GM21737 (cell line): ENCODE measurements at regions not wholly inside any gene's neighbourhood (a gene's known extent, or its start where the extent isn't known, plus 50 kb on each side); places are given as distances from the start of the nearest gene placed in this dataset.
"Not testable (repeated sequence)": the region's sequence is repeated elsewhere in the genome, so short reads cannot be mapped to it uniquely, and the experiment has no call there.

Experiments
- ATAC-seq: cut with Tn5 transposase; IDR thresholded peaks from one replicate; pipeline ENCODE4 v1.9.1; 2021; ENCODE audit warnings: mild to moderate bottlenecking, moderate library complexity; ENCODE audit not compliant: unreplicated experiment

DNA sequence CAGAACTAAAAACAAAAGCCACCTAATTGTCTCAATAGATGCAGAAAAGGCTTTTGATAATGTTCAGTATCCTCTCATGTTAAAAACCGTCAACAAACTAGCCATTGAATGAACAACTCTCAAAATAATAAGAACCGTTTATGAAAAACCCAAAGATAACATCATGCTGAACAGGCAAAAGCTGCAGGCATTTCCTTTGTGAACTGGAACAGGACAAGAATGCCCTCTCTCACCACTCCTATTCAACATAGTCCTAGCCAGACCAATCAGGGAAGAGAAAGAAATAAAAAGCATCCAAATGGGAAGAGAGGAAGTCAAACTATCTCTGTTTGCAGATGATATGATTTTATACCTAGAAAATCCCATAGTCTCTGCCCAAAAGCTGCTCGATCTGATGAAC lies 179.6 kb upstream of the EDNRB start:
- ATAC-seq, result no peak

DNA sequence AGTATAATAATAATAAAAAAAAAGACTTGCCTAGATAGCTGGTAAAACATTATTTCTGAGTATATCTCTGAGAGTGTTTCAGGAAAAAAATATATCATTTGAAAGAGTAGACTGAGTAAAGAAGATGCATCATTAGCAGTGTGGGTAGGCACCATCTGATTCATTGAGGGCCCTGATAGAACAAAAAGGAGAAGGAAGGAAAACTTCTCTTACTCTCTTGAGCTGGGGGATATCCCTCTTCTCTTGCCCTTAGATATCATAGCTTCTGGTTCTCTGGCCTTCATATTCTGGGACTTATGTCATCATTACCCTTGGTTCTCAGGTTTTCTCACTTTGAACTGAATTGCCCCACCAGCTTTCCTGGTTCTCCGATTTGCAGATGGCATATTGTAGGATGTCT lies 177.6 kb upstream of the EDNRB start:
- ATAC-seq, result no peak

GRCh38 chr13:78087966-78088678 lies 169.5 kb upstream of the EDNRB start:
- ATAC-seq, result no peak

DNA sequence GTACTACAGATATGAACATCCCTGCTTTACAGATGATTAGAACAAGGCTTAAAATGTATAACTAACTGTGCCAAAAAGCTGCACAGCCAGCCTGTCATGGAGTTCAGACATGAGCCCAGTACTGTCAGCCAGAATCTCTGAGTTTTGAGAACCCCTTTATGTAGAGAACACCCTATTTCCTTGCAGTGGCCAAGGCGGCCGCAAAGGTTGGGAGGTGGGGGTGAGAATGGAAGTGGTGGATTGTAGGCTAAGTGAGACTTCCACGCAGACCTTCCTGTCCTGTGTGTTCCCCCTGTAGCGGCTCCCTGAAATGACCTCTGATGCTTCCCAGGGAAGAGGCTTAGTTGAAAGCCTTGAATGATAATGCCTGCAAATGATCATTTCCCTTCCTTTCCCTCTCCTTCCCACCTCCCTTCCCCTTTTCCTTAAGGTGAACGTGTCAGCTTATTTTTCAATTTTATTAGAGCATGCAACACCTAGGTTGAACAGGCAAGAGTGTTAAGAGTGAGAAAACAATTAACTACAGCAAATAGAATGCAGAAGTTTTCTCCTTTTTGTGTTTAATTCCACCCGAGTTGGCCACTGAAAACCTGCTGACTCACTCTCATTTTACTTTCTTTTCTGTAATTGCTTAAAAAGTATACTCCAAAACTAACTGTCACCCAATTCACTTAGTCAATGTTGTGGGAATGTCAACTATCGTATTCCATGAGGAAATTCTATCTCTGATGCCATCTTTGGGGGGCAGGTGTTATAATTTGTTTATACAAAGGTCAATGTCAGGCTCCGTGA lies 167.0 kb upstream of the EDNRB start:
- no peak for ATAC-seq

DNA sequence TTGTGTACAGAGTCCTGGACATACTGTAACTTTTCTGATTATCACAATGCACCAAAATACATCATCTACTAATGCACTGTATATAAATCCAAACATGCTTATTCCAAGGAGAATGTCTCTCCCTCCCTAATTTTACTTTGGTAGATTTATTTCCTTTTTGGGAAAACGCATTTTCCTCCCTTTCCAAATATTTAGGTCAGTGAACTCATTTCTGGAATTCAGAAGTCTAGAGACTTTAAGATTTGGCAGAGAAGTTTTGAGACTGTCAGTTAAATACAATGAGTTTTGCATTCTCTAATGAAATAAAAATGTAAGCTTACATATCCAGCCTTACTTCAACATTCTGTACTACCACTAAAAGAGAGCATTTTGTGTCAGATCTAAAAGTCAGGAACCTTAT lies 165.8 kb upstream of the EDNRB start:
- ATAC-seq, result no peak

DNA sequence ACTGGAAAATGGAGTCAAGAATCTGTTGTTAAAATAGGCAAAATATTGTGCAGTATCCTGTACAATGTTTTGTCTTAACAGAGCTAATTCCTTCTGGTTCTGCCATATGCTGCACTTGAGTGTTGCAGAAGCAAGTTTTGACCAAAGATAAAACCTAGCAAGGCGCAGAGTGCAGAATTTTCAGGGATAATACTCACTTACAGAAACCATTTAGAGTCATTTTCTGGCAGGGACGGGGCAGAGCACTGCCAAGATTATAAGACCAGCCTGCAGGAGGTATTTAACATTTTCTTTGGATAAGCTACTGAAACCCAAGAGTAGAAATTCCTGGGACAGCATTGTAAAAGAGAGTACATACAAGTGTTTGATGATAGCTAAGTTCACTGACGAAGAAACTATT lies 159.5 kb upstream of the EDNRB start:
- ATAC-seq, result no peak

- ATAC-seq, result no peak
Measured at GRCh38 chr13:78067290-78067689, 148.7 kb upstream of the EDNRB start.

DNA sequence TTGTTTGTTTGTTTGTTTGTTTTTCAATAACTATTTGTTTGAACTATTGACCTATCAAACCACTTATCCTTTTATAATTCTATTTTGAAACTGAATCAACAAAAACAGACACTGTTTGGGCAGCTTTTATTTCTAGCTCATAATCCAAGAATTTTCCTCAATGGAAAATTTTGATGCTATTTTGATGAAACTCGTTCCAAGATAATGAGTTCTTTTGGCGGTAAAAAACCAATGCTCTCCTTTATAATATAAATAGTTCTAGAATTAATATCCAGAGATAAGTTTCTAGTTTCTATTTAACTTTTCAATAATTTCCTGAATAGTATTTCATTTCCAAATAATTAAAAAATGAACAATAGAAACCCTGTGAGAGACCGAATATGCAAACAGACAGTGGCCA lies 146.5 kb upstream of the EDNRB start:
- no peak for ATAC-seq

- no peak for ATAC-seq
Measured at GRCh38 chr13:78061806-78062205, 143.2 kb upstream of the EDNRB start.

- ATAC-seq, result no peak
Measured at GRCh38 chr13:78060966-78061365, 142.3 kb upstream of the EDNRB start.

DNA sequence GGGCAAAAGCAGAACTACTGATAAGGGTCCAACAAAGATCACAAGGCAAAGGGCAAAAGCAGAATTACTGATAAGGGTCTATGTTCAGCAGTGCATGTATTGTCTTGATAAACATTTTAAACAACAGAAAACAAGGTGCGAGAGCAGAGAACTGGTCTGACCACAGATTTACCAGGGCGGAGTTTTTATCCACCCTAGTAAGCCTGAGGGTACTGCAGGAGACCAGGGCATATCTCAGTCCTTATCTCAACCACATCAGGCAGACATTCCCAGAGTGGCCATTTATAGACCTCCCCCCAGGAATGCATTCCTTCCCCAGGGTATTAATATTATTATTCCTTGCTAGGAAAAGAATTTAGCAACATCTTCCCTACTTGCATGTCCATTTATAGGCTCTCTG lies 138.2 kb upstream of the EDNRB start:
- not testable (repeated sequence) for ATAC-seq

- no peak for ATAC-seq
Measured at GRCh38 chr13:78054157-78054556, 135.5 kb upstream of the EDNRB start.

- no peak for ATAC-seq
Measured at GRCh38 chr13:78047151-78047550, 128.5 kb upstream of the EDNRB start.

- peak; percentile 95 for ATAC-seq
Measured at GRCh38 chr13:78046331-78046730, 127.7 kb upstream of the EDNRB start.

DNA sequence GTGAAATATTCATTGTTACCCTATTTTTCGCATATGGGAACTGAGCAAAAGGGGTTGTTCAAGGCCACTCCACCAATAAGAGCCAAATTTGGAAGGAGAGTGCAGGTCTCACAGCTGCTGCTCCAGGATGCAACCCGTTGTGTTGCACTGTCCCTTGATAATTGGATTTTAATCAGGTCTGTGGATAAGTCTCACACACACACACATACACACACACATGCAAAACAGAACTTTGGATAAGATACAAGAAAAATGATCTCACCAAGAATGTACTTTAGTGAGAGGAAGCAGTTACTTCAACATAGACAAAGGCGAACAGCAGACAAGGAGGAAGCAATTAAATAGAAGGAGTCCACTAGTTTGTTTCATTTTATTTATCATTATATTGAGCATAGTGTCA lies 127.3 kb upstream of the EDNRB start:
- peak; percentile 33 for ATAC-seq

DNA sequence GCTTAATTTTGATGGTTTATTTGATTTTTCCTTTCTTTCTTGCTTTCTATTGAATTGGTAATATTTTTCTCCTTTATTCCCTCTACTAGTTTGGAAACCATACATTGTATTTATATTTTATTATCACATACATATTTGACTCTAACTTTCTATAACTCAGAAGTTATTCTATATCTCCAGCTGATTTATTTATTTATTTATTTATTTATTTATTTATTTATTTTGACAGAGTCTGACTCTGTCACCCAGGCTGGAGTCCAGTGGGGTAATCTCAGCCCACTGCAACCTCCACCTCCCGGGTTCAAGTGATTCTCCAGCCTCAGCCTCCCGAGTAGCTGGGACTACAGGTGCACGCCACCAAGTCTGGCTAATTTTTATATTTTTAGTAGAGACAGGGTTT lies 122.7 kb upstream of the EDNRB start:
- ATAC-seq, result not testable (repeated sequence)

DNA sequence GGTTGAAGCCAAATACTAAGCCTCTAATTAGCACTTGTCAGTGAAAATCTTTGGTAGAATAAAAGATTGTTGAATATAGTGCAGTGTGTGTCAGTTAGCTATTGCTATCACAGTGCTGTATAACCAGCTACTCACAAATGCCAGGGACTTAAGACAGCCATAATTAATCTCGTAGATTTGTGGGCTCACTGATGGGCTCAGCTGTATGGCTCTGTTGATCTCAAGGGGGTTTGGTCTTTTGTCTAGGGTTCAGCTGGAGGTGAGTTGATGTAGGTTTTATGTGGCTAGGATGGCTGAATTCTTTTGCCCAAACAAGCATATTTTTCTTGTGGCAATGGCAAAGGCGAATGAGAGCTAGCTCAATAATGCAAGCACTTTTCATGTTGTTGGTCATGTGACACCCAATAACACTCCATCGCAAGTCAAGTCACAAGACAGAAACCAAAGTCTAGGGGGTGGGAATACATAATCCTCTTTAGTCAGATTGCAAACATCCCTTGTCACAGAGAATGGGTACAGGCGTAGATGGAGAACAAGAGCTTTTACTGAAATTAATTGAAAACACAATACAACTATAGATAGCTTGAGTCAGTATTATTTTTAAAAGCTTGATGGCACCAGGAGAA lies 121.7 kb upstream of the EDNRB start:
- ATAC-seq, result no peak

- ATAC-seq, result no peak
Measured at GRCh38 chr13:78036841-78037240, 118.2 kb upstream of the EDNRB start.

DNA sequence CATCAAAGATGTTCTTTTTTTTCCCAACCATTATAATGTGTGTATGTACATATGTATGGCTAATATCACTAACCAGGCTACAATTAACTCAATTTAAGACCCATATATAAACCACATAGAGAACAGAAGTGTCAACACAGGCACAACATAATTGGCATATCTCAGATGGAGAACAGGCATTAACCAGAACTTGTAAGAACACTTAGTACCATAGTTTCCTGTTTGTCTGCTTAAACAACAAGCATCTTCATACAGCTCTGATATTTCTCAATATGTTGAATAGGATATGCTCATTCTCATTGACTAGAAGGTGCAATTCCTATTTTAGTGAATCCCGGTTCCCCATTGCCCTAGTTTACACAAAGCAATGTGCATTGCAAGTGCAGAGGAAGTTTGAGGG lies 116.9 kb upstream of the EDNRB start:
- no peak for ATAC-seq

GRCh38 chr13:78033509-78033908 lies 114.9 kb upstream of the EDNRB start:
- no peak for ATAC-seq

- ATAC-seq, result no peak
Measured at GRCh38 chr13:78032132-78032531, 113.5 kb upstream of the EDNRB start.

- no peak for ATAC-seq
Measured at GRCh38 chr13:78030341-78030896, 111.8 kb upstream of the EDNRB start.
